ENCODE measurements at regions not wholly inside any gene's neighbourhood (a gene's known extent, or its start where the extent isn't known, plus 50 kb on each side); places are given as distances from the start of the nearest gene placed in this dataset.

DNA sequence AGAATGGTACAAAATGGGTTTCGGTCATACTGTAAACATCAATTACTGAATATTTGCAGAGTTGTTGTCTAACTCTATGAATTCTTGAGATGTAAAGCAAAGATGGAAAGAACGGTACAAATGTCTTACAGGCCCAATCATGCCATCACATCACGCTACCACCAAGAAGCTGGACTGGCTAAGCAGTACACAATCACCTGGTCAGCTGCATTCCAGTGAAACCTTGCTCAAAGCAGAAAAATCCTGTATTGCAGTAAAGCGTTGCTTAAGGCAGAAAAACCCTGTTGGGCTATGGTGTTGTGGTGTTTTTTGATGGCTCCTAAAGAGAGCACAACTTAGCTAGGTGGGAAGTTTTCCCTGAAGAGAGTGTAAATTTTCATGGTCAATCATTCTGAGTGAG, 112.6 kb upstream of the RASA1 start:
- H3K23ac ChIP-seq (ENCODE audit: low read depth, low read length) = no peak overlapping the region
- no peak overlapping the region for H4K91ac ChIP-seq (ENCODE audit: insufficient read depth, low read depth, low read length)
- no peaks in the 10 kb centered on the region for H3K9me3 ChIP-seq (ENCODE audit: control insufficient read depth, insufficient read depth, low read length)
- DNase-seq (no peak), ATAC-seq (ENCODE audit: low read depth) (no peak)
- H3K9ac ChIP-seq (ENCODE audit: low read depth, low read length) = no peak overlapping the region
- H2AK9ac ChIP-seq (replicated peaks; ENCODE audit: low read depth, low read length, poor library complexity) = no peak overlapping the region
- no peak for TF ChIP-seq MAFK (IDR thresholded peaks at IDR 0.05; ENCODE audit: low read depth, low read length)
- TF ChIP-seq RFX5 (IDR thresholded peaks at IDR 0.05; ENCODE audit: low read depth, low read length) = no peak
- no peak for TF ChIP-seq BHLHE40 (IDR thresholded peaks at IDR 0.05; ENCODE audit: low read depth, low read length)
- TF ChIP-seq, protein P1, sequence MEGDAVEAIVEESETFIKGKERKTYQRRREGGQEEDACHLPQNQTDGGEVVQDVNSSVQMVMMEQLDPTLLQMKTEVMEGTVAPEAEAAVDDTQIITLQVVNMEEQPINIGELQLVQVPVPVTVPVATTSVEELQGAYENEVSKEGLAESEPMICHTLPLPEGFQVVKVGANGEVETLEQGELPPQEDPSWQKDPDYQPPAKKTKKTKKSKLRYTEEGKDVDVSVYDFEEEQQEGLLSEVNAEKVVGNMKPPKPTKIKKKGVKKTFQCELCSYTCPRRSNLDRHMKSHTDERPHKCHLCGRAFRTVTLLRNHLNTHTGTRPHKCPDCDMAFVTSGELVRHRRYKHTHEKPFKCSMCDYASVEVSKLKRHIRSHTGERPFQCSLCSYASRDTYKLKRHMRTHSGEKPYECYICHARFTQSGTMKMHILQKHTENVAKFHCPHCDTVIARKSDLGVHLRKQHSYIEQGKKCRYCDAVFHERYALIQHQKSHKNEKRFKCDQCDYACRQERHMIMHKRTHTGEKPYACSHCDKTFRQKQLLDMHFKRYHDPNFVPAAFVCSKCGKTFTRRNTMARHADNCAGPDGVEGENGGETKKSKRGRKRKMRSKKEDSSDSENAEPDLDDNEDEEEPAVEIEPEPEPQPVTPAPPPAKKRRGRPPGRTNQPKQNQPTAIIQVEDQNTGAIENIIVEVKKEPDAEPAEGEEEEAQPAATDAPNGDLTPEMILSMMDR (conservative IDR thresholded peaks at IDR 0.05; ENCODE audit: low read depth, low read length) = no peak
- TF ChIP-seq MAZ (IDR thresholded peaks at IDR 0.05; ENCODE audit: borderline replicate concordance, low read depth, low read length) = no peak
- no peak for TF ChIP-seq SMC3 (IDR thresholded peaks at IDR 0.05; ENCODE audit: low read depth, low read length)
- TF ChIP-seq RCOR1 (IDR thresholded peaks at IDR 0.05; ENCODE audit: insufficient replicate concordance, low read length) = no peak
- no peak for TF ChIP-seq FOS (IDR thresholded peaks at IDR 0.05; ENCODE audit: low read depth, low read length)
- no peak for TF ChIP-seq RAD21 (IDR thresholded peaks at IDR 0.05; ENCODE audit: low read length)
- TF ChIP-seq, protein P2, sequence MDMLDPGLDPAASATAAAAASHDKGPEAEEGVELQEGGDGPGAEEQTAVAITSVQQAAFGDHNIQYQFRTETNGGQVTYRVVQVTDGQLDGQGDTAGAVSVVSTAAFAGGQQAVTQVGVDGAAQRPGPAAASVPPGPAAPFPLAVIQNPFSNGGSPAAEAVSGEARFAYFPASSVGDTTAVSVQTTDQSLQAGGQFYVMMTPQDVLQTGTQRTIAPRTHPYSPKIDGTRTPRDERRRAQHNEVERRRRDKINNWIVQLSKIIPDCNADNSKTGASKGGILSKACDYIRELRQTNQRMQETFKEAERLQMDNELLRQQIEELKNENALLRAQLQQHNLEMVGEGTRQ (IDR thresholded peaks at IDR 0.05; ENCODE audit: low read depth, low read length) = no peak
- no peak for TF ChIP-seq CHD1 (IDR thresholded peaks at IDR 0.05; ENCODE audit: low read depth, low read length)
- TF ChIP-seq MXI1 (IDR thresholded peaks at IDR 0.05; ENCODE audit: borderline replicate concordance, low read depth, low read length) = no peak
- TF ChIP-seq POLR2A (IDR thresholded peaks at IDR 0.05; ENCODE audit: low read depth, low read length) = no peak
- TF ChIP-seq NFE2L2 (IDR thresholded peaks at IDR 0.05; ENCODE audit: low read depth, low read length) = no peak
- TF ChIP-seq, protein P3, sequence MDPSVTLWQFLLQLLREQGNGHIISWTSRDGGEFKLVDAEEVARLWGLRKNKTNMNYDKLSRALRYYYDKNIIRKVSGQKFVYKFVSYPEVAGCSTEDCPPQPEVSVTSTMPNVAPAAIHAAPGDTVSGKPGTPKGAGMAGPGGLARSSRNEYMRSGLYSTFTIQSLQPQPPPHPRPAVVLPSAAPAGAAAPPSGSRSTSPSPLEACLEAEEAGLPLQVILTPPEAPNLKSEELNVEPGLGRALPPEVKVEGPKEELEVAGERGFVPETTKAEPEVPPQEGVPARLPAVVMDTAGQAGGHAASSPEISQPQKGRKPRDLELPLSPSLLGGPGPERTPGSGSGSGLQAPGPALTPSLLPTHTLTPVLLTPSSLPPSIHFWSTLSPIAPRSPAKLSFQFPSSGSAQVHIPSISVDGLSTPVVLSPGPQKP (IDR thresholded peaks at IDR 0.05; ENCODE audit: borderline replicate concordance, low read depth, low read length) = no peak
- TF ChIP-seq CEBPB (IDR thresholded peaks at IDR 0.05; ENCODE audit: low read depth, low read length) = no peak
- no CpG with 5 or more reads among the region's 4 CpGs for WGBS, 2 experiments (ENCODE audit: extremely low coverage in 2 of 2, insufficient read length in 1 of 2)
- intact Hi-C loops (cut with micrococcal nuclease) = no loop called here
- dilution Hi-C loops (cut with HindIII; ENCODE audit: low sequenced_read_pairs, unreplicated experiment) = no loop called here
- BruUV-seq (replicated peaks) = no TSS peak
- H3K14ac ChIP-seq (replicated peaks; ENCODE audit: low read depth, low read length) = no peak overlapping the region
- no peak overlapping the region for H4K5ac ChIP-seq (ENCODE audit: low read depth, low read length)
- in situ Hi-C loops (cut with MboI; ENCODE audit: low sequenced_read_pairs) = no loop called here
- H3K18ac ChIP-seq (ENCODE audit: low read depth, low read length) = no peak overlapping the region; the same call in 1 of the 2 replicates
- no peaks in the 10 kb centered on the region for H4K20me1 ChIP-seq (ENCODE audit: insufficient read depth, low read length)
- H2BK15ac ChIP-seq (ENCODE audit: low read depth, low read length) = no peak overlapping the region; the same call in 2 of the 3 replicates
- H3K36me3 ChIP-seq (ENCODE audit: control insufficient read depth, insufficient read depth, low read length) = no peaks in the 10 kb centered on the region
- no peak overlapping the region for H3K56ac ChIP-seq (ENCODE audit: extremely low read depth, insufficient read depth, low read length)
- peak overlapping the region; percentile 22; the same call in 1 of the 2 replicates for H3K4ac ChIP-seq (ENCODE audit: low read depth, low read length)
- H3K27me3 ChIP-seq (ENCODE audit: control insufficient read depth, insufficient read depth, low read length) = no peaks in the 10 kb centered on the region
- no peak overlapping the region for H4K8ac ChIP-seq (ENCODE audit: low read depth in 2 of 2, low read length in 2 of 2)
- no peak overlapping the region for H3K4me2 ChIP-seq (ENCODE audit: low read depth, low read length)
- 0 out of 4 replicates have a peak, but pooled peaks cover 0 to 4% of the 10 kb centered on the region in 2 experiments for H3K79me1 ChIP-seq (ENCODE audit: low read depth in 1 of 2, low read length in 2 of 2)
- 0 out of 2 replicates have a peak overlapping the region, but pooled peaks have one; percentile 56 for H2AK5ac ChIP-seq (ENCODE audit: low read depth, low read length)
- 0 out of 2 replicates have a peak overlapping the region, but pooled peaks have one; percentile 28 for H2BK120ac ChIP-seq (ENCODE audit: low read depth, low read length)
- H2BK5ac ChIP-seq (ENCODE audit: low read depth, low read length, poor library complexity, severe bottlenecking) = no peak overlapping the region
- CTCF ChIA-PET = interaction anchor here (0.5 to 0.6 kb wide), 2 partner anchors 131 to 205 kb away, joined by 3 read pairs; no protein-coding TSS in a partner anchor
- peaks cover 12% of the 10 kb centered on the region for H3K9me1 ChIP-seq (ENCODE audit: insufficient read depth, low read length)
- no peak overlapping the region for H3K4me3 ChIP-seq (ENCODE audit: insufficient read depth, low read depth, low read length)
- H3K27ac ChIP-seq (ENCODE audit: insufficient read depth, low read length) = no peak overlapping the region
- POLR2A ChIA-PET (ENCODE audit: unreplicated experiment) = no interaction called here
- peaks cover 2% of the 10 kb centered on the region; the same call in 1 of the 2 replicates for H3K4me1 ChIP-seq (ENCODE audit: control insufficient read depth, insufficient read depth, low read length)
- H2BK20ac ChIP-seq (ENCODE audit: low read depth, low read length) = 0 out of 2 replicates have a peak overlapping the region, but pooled peaks have one; percentile 20
- no peak overlapping the region for H2AFZ ChIP-seq (replicated peaks; ENCODE audit: low read length, poor library complexity)
